ENCODE measurements at regions not wholly inside any gene's neighbourhood (a gene's known extent, or its start where the extent isn't known, plus 50 kb on each side); places are given as distances from the start of the nearest gene placed in this dataset.

DNA sequence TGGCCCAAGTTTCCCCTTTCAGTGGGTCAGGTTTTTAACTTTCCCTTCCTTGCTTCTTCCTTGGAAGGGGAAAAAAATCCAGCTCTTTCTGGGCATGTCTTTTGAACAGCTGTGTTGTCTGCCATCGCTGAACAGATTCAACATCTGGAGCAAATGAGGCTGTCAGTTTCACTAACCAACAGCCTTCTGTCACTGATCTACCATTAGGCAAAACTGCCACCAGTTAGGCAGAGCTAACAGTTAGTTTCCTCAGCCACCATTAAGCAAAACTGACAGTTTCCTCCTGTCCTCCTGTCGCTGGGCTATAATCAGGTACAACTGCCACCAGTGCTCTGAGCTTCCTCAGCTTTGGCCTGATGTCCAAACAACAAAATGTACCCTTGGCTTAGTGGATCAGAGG is 81.9 kb downstream of the NPTX2 start:
- DNase-seq (ENCODE audit: low spot score) = no peak
- H3K4me1 Mint-ChIP-seq (ENCODE audit: low read depth) = no peaks in the 10 kb centered on the region
- peaks cover 18% of the 10 kb centered on the region for H3K9me3 Mint-ChIP-seq (ENCODE audit: low read depth)
- no peak overlapping the region for H3K27ac Mint-ChIP-seq (ENCODE audit: unreplicated experiment)
- no peak for TF ChIP-seq CTCF (IDR thresholded peaks at IDR 0.05)
- peaks cover 7% of the 10 kb centered on the region for H3K27me3 Mint-ChIP-seq (ENCODE audit: low read depth)
- no peak overlapping the region for H3K4me3 Mint-ChIP-seq (ENCODE audit: unreplicated experiment)
- peaks cover 3% of the 10 kb centered on the region for H3K36me3 Mint-ChIP-seq (ENCODE audit: low read depth)

DNA sequence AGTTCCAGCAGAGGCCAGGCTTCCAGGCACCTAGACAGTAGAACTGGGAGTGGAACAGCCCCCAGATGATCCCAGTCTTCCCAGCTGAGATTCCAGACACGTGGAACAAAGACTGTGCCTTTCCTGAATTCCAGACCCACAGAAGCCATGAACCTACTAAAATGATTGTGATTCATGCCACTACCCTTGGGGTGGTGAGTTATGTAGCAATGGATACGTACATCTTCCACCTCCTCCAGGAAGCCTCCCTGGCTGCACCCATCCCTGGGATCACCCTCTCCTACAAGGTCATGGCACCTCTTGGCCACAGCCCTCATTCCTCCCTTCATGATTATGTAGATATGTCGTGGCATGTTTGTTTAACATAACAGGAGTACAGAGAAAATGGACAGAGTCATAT is 83.4 kb downstream of the NPTX2 start:
- TF ChIP-seq CTCF (IDR thresholded peaks at IDR 0.05) = no peak
- peaks cover 3% of the 10 kb centered on the region for H3K36me3 Mint-ChIP-seq (ENCODE audit: low read depth)
- no peak overlapping the region for H3K4me3 Mint-ChIP-seq (ENCODE audit: unreplicated experiment)
- no peak overlapping the region for H3K27ac Mint-ChIP-seq (ENCODE audit: unreplicated experiment)
- no peak for DNase-seq (ENCODE audit: low spot score)
- no peaks in the 10 kb centered on the region for H3K4me1 Mint-ChIP-seq (ENCODE audit: low read depth)
- peaks cover 11% of the 10 kb centered on the region for H3K9me3 Mint-ChIP-seq (ENCODE audit: low read depth)
- peaks cover 9% of the 10 kb centered on the region for H3K27me3 Mint-ChIP-seq (ENCODE audit: low read depth)

DNA sequence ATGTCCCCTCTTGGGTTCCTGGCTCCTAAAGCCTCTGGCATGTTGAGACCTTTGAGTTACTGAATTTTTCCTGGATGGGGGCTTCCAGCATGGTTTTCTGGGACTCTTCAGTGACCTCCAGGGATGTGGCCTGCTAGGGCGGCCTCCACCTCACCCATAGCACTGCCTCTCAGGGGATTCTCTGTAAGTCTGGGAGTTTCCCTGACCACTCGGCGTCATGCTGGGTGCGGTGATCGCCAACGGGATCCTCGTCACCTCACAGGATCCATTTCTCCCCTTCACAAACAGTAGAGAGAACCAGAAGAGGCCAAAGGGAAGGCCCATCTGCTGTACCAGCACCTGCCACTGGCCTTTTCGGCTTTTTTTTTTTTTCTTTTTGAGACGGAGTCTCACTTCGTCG is 84.3 kb downstream of the NPTX2 start:
- DNase-seq (ENCODE audit: low spot score) = no peak
- Mint-ChIP-seq H3K27ac (ENCODE audit: unreplicated experiment) (no peak overlapping the region), H3K27me3 (ENCODE audit: low read depth) (peaks cover 12% of the 10 kb centered on the region), H3K4me3 (ENCODE audit: unreplicated experiment) (no peak overlapping the region), H3K36me3 (ENCODE audit: low read depth) (peaks cover 3% of the 10 kb centered on the region), H3K9me3 (ENCODE audit: low read depth) (peaks cover 9% of the 10 kb centered on the region), H3K4me1 (ENCODE audit: low read depth) (no peaks in the 10 kb centered on the region)
- no peak for TF ChIP-seq CTCF (IDR thresholded peaks at IDR 0.05)

DNA sequence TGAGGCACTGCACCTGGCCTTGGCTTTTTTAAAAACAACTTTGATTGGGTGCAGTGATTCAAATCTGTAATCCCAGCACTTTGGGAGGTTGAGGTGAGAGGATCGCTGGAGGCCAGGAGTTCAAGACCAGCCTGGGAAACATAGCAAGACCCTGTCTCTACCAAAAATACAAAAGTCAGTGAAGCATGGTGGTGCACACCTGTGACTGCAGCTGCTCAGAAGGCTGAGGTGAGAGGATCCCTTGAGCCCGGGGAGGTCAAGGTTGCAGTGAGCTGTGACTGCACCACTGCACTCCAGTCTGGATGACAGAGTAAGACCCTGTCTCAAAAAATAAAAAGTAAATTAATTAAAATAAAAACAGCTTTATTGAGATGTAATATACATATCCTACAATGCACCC is 84.9 kb downstream of the NPTX2 start:
- peaks cover 12% of the 10 kb centered on the region for H3K27me3 Mint-ChIP-seq (ENCODE audit: low read depth)
- H3K36me3 Mint-ChIP-seq (ENCODE audit: low read depth) = peaks cover 2% of the 10 kb centered on the region
- no peak for TF ChIP-seq CTCF (IDR thresholded peaks at IDR 0.05)
- DNase-seq (ENCODE audit: low spot score) = no peak
- no peaks in the 10 kb centered on the region for H3K4me1 Mint-ChIP-seq (ENCODE audit: low read depth)
- H3K4me3 Mint-ChIP-seq (ENCODE audit: unreplicated experiment) = no peak overlapping the region
- no peak overlapping the region for H3K27ac Mint-ChIP-seq (ENCODE audit: unreplicated experiment)
- peaks cover 2% of the 10 kb centered on the region for H3K9me3 Mint-ChIP-seq (ENCODE audit: low read depth)

- Mint-ChIP-seq H3K27ac (ENCODE audit: unreplicated experiment) (no peak overlapping the region), H3K36me3 (ENCODE audit: low read depth) (no peaks in the 10 kb centered on the region), H3K4me3 (ENCODE audit: unreplicated experiment) (no peak overlapping the region), H3K4me1 (ENCODE audit: low read depth) (no peaks in the 10 kb centered on the region), H3K27me3 (ENCODE audit: low read depth) (peaks cover 14% of the 10 kb centered on the region), H3K9me3 (ENCODE audit: low read depth) (no peaks in the 10 kb centered on the region)
- DNase-seq (ENCODE audit: low spot score) = no peak
- no peak for TF ChIP-seq CTCF (IDR thresholded peaks at IDR 0.05)
Observed at GRCh38 chr7:98703916-98704315, 86.8 kb downstream of the NPTX2 start.
